Activated T-helper 1 cell treated with anti-CD3 and anti-CD28 coated beads, Interleukin-12 subunit alpha, Interleukin-12 subunit beta, Interleukin-2, Interleukin-4 antibody, amounts not matched to agents 30 ng/mL and 10 ng/mL and 1 ng/mL, durations not matched to agents 14 hours and 24 hours and 36 hours (primary cell): ENCODE measurements at regions not wholly inside any gene's neighbourhood (a gene's known extent, or its start where the extent isn't known, plus 50 kb on each side); places are given as distances from the start of the nearest gene placed in this dataset.

Source experiments
- DNase-seq: peaks from one replicate; pipeline ENCODE4 v3.0.0; 2021; ENCODE audit warnings: low spot score
- H3K27ac Mint-ChIP-seq: one replicate; pipeline ENCODE4 v1.8.0; 2021; ENCODE audit warnings: mild to moderate bottlenecking, mixed read lengths
- H3K27me3 Mint-ChIP-seq: one replicate; pipeline ENCODE4 v1.8.0; 2022; ENCODE audit warnings: mild to moderate bottlenecking, moderate library complexity, mixed read lengths; ENCODE audit not compliant: insufficient read depth
- H3K36me3 Mint-ChIP-seq: one replicate; pipeline ENCODE4 v1.8.0; 2021; ENCODE audit warnings: low read depth, mixed read lengths
- H3K4me1 Mint-ChIP-seq: one replicate; pipeline ENCODE4 v1.8.0; 2021; ENCODE audit warnings: low read depth, mixed read lengths
- H3K4me3 Mint-ChIP-seq: one replicate; pipeline ENCODE4 v1.8.0; 2021; ENCODE audit warnings: mild to moderate bottlenecking, moderate library complexity, mixed read lengths
- H3K9me3 Mint-ChIP-seq: one replicate; pipeline ENCODE4 v1.8.0; 2021; ENCODE audit warnings: mixed read lengths
- intact Hi-C: fragments of 100-400 bp; cut with micrococcal nuclease; formaldehyde crosslinking; loops from one replicate; pipeline ENCODE4 v1.15.1; 2024

DNA sequence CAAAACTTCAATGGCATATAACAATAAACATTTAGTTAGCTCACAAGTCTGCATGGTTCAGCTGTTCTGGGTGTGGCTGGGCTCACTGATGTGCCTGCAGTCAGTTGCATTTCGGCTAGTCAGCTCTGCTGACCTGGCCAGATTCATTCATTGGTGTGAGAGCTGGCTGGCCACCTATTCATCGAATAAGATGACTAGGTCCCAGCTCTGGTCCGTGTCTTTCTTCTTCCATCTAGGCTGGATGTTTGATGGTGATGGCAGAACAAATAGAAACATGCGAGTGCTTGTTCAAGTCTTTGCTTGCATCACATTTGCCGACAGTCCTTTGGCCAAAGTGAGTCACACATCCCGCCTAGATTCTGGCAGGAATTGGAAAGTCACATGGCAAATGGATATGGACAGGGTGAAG lies 203.3 kb upstream of the CRY1 start:
- H3K4me3 Mint-ChIP-seq: no peak overlapping the region
- no peak overlapping the region for H3K27ac Mint-ChIP-seq
- peaks cover 6% of the 10 kb centered on the region for H3K4me1 Mint-ChIP-seq
- DNase-seq: no peak
- peaks cover 5% of the 10 kb centered on the region for H3K9me3 Mint-ChIP-seq
- intact Hi-C loops: no loop called here
- H3K36me3 Mint-ChIP-seq: no peaks in the 10 kb centered on the region
- H3K27me3 Mint-ChIP-seq: peaks cover 11% of the 10 kb centered on the region

DNA sequence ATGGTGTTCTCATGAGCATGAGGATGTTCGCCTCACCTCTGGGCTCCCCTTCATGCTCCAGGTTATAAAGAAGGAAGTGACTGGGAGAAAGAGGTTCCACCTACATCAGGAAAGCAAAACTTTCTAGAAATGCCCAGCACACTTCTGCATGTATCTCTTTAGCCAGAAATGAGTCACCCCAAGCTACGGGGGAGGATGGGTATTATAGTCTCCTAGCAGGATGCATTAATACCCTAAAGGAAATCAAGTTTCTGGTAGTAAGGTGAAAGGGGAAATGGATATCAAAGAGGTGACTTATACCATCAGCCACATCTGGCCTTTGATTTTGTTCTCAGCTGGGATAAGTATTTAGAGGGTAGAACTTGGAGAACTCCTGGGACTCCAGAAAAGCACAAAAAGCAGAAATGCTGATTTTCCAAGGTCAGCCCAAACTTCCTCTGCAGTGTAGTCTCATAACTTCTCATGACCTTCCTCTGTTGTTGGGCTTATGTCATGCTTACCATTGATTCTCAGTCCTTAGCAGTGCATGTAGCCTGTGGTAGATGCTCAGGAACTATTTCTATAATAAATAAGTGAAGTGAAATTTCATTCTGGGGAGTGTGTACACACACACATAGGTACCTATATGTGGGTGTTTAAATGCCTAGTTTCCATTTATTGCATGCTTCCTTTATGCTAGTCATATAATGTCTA lies 209.4 kb upstream of the CRY1 start:
- Mint-ChIP-seq H3K4me3 (no peak overlapping the region), H3K9me3 (no peaks in the 10 kb centered on the region), H3K4me1 (no peaks in the 10 kb centered on the region), H3K27me3 (peaks cover 12% of the 10 kb centered on the region), H3K27ac (no peak overlapping the region), H3K36me3 (no peaks in the 10 kb centered on the region)
- DNase-seq: no peak
- intact Hi-C loops: no loop called here

GRCh38 chr12:107304588-107305532 lies 211.5 kb upstream of the CRY1 start:
- H3K27ac Mint-ChIP-seq: no peak overlapping the region
- no peak overlapping the region for H3K4me3 Mint-ChIP-seq
- intact Hi-C loops: no loop called here
- H3K27me3 Mint-ChIP-seq: peaks cover 9% of the 10 kb centered on the region
- DNase-seq: no peak
- no peaks in the 10 kb centered on the region for H3K36me3 Mint-ChIP-seq
- H3K9me3 Mint-ChIP-seq: no peaks in the 10 kb centered on the region
- peaks cover 15% of the 10 kb centered on the region for H3K4me1 Mint-ChIP-seq

DNA sequence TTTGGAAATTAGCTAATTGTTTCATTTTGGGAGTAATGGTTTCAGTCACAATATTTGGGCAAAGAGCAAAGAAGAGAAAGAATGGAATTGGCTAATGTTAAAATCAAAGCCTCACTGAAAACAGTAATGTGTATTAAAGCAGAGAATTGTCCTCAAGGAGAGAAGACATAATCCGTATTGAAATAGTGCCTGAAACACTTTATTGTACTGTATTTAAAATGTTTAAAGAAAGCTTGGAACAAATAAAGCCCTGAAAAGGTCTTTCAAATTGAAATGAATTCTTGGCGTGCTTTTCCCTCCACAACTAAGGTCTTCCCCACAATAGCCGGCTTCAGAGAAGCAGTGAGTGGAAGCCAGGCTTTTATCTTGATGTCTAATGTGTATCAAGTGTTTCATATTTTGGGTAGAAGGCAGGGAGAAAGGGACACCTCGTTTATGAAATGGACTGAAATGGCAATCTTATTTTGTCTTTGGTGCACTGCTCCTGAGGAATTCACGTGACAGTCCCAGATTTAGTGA lies 212.9 kb upstream of the CRY1 start:
- Mint-ChIP-seq H3K4me1 (peaks cover 18% of the 10 kb centered on the region), H3K4me3 (no peak overlapping the region), H3K27me3 (peaks cover 11% of the 10 kb centered on the region), H3K36me3 (no peaks in the 10 kb centered on the region), H3K27ac (no peak overlapping the region), H3K9me3 (no peaks in the 10 kb centered on the region)
- intact Hi-C loops: no loop called here
- DNase-seq: no peak

DNA sequence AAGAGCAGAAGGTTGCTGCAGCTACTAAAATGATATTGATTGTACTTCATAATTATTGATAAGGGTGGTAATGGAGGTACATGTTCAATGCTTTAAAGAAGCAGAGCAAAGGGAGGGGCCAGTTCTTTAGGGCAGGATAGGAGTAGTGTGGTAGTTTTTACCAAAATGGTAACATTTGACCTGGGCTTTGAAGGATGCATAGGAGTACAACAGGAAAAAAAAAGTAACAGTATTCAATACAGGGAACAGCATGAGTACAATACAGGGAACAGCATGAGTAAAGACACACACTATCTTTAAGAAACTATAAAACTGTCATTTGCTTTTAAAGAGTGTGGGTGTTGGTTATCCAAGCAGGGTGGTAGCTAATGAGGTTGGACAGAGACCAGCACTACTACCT lies 215.0 kb upstream of the CRY1 start:
- peaks cover 18% of the 10 kb centered on the region for H3K4me1 Mint-ChIP-seq
- intact Hi-C loops: no loop called here
- no peaks in the 10 kb centered on the region for H3K36me3 Mint-ChIP-seq
- H3K9me3 Mint-ChIP-seq: no peaks in the 10 kb centered on the region
- no peak overlapping the region for H3K4me3 Mint-ChIP-seq
- no peak overlapping the region for H3K27ac Mint-ChIP-seq
- DNase-seq: no peak
- peaks cover 22% of the 10 kb centered on the region for H3K27me3 Mint-ChIP-seq

GRCh38 chr12:107309020-107309419 lies 215.7 kb upstream of the CRY1 start:
- no peak for DNase-seq
- Mint-ChIP-seq H3K36me3 (no peaks in the 10 kb centered on the region), H3K27ac (no peak overlapping the region), H3K9me3 (no peaks in the 10 kb centered on the region), H3K27me3 (peaks cover 27% of the 10 kb centered on the region), H3K4me1 (peaks cover 18% of the 10 kb centered on the region), H3K4me3 (no peak overlapping the region)
- intact Hi-C loops: no loop called here

- Mint-ChIP-seq H3K4me3 (no peak overlapping the region), H3K27me3 (peaks cover 38% of the 10 kb centered on the region), H3K27ac (no peak overlapping the region), H3K9me3 (no peaks in the 10 kb centered on the region), H3K4me1 (peaks cover 18% of the 10 kb centered on the region), H3K36me3 (no peaks in the 10 kb centered on the region)
- intact Hi-C loops: loop anchor here (5.0 kb wide), 1 partner anchor 362 kb away; no protein-coding TSS in a partner anchor
- no peak for DNase-seq
These were observed 217.3 kb upstream of the CRY1 start for GRCh38 chr12:107310621-107311020.

GRCh38 chr12:107311682-107312081 lies 218.3 kb upstream of the CRY1 start:
- Mint-ChIP-seq H3K4me1 (peaks cover 18% of the 10 kb centered on the region), H3K36me3 (no peaks in the 10 kb centered on the region), H3K9me3 (no peaks in the 10 kb centered on the region), H3K27me3 (peaks cover 34% of the 10 kb centered on the region), H3K4me3 (no peak overlapping the region), H3K27ac (no peak overlapping the region)
- no peak for DNase-seq
- intact Hi-C loops: loop anchor here (5.0 kb wide), 1 partner anchor 361 kb away; no protein-coding TSS in a partner anchor

DNA sequence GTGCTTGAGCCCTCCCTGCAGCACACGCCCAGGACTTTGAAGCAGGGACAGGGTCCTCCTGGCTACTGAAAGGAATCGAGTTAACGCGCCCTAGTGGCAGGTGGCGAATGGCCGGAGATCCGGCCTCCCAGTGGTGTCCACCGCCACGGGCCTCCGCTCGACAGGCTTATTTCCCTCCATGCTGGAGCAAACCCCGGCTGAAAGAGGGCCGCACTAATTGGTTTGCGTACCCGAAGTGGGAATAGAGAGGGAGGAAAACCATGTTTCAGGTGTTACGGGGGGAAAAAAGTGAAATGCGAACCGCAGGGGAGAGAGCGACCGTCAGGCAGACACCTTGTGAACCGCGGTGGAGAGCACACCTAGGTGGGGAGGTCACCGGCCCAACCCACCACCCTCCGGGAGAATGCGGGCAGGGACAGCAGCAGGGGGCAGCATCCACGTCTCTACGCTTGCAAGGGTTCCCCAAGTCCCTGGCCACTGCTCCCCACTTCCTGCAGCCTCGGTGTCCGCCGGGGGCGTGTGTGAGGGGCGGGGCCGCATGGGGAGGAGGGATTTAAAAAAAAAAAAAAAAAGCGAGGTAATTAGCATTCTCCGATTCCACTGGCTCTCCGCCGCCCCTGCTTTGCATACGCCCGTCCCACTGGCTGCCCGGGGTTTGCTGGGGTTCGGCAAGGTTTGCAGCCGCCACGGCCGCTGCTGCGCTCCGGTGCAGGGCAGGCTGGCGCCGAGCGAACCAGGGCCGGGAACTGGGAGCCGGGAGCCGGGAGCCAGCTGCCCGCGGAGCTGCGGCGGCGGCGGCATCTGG lies 224.6 kb upstream of the CRY1 start:
- Mint-ChIP-seq H3K4me3 (peak overlapping the region; percentile 85), H3K9me3 (no peaks in the 10 kb centered on the region), H3K4me1 (peaks cover 32% of the 10 kb centered on the region), H3K27me3 (peaks cover 19% of the 10 kb centered on the region), H3K36me3 (no peaks in the 10 kb centered on the region), H3K27ac (peak overlapping the region; percentile 30)
- DNase-seq: peak; percentile 86
- intact Hi-C loops: loop anchor here (1.0 to 5.0 kb wide), 6 partner anchors 31 to 444 kb away; partner anchors contain the start of gene PRDM4

- H3K27me3 Mint-ChIP-seq: peaks cover 16% of the 10 kb centered on the region
These were observed 225.1 kb upstream of the CRY1 start for GRCh38 chr12:107318556-107318805.

GRCh38 chr12:107318806-107319532 lies 225.6 kb upstream of the CRY1 start:
- H3K27me3 Mint-ChIP-seq: peaks cover 13% of the 10 kb centered on the region
- H3K27ac Mint-ChIP-seq: peak overlapping the region; percentile 73
- DNase-seq: peak; percentile 16
- peak overlapping the region; percentile 85 for H3K4me3 Mint-ChIP-seq
- no peaks in the 10 kb centered on the region for H3K36me3 Mint-ChIP-seq
- no peaks in the 10 kb centered on the region for H3K9me3 Mint-ChIP-seq
- H3K4me1 Mint-ChIP-seq: peaks cover 42% of the 10 kb centered on the region
- intact Hi-C loops: loop anchor here (1.0 to 5.0 kb wide), 6 partner anchors 32 to 443 kb away; partner anchors contain the start of gene PRDM4

More at GRCh38 chr12:107318556-107318805, 225.1 kb upstream of the CRY1 start:
- peak; percentile 14 for DNase-seq
- Mint-ChIP-seq H3K9me3 (no peaks in the 10 kb centered on the region), H3K4me1 (peaks cover 37% of the 10 kb centered on the region), H3K36me3 (no peaks in the 10 kb centered on the region), H3K4me3 (peak overlapping the region; percentile 85), H3K27ac (peak overlapping the region; percentile 26)
- intact Hi-C loops: loop anchor here (1.0 to 5.0 kb wide), 6 partner anchors 31 to 444 kb away; partner anchors contain the start of gene PRDM4

GRCh38 chr12:107319533-107320032 lies 226.2 kb upstream of the CRY1 start:
- Mint-ChIP-seq H3K9me3 (no peaks in the 10 kb centered on the region), H3K36me3 (no peaks in the 10 kb centered on the region), H3K27ac (peak overlapping the region; percentile 92), H3K27me3 (peaks cover 7% of the 10 kb centered on the region), H3K4me3 (peak overlapping the region; percentile 85), H3K4me1 (peaks cover 45% of the 10 kb centered on the region)
- DNase-seq: peak; percentile 20
- intact Hi-C loops: loop anchor here (1.0 to 5.0 kb wide), 6 partner anchors 187 to 1017 kb away; partner anchors contain the start of genes CRY1, PRDM4, PWP1 and TCP11L2
